ENCODE measurements at regions not wholly inside any gene's neighbourhood (a gene's known extent, or its start where the extent isn't known, plus 50 kb on each side); places are given as distances from the start of the nearest gene placed in this dataset.

- Histone ChIP-seq H3K36me3 (ENCODE audit: control insufficient read depth, insufficient read depth, low read length) (no peaks in the 10 kb centered on the region), H3K4me1 (ENCODE audit: control insufficient read depth, insufficient read depth, low read length) (no peaks in the 10 kb centered on the region), H3K27ac (ENCODE audit: low read length) (no peak overlapping the region), H3K4me3 (ENCODE audit: low read depth in 2 of 2, low read length in 2 of 2) (no peak overlapping the region), H3K9me3 (ENCODE audit: control insufficient read depth, insufficient read depth, low read depth, low read length) (no peaks in the 10 kb centered on the region), H3K27me3 (ENCODE audit: control insufficient read depth, insufficient read depth, low read length) (no peaks in the 10 kb centered on the region)
- BruUV-seq (replicated peaks), result no TSS peak
- ATAC-seq (no peak), DNase-seq (ENCODE audit: low read depth, low spot score) (no peak)
- ChIA-PET POLR2A (no interaction called here), CTCF (no interaction called here)
- intact Hi-C loops (cut with micrococcal nuclease; ENCODE audit: unreplicated experiment) (no loop called here), in situ Hi-C loops (cut with HindIII; ENCODE audit: low pct_unique_long_range_greater_than_20kb, low sequenced_read_pairs) (no loop called here)
- TF ChIP-seq POLR2AphosphoS5 (IDR thresholded peaks at IDR 0.05; ENCODE audit: low read depth, low read length), result no peak
- no peak for TF ChIP-seq TCF7L2 (IDR thresholded peaks at IDR 0.05; ENCODE audit: low read depth, low read length)
- TF ChIP-seq SIN3A (IDR thresholded peaks at IDR 0.05; ENCODE audit: borderline replicate concordance, insufficient read depth, low read depth, low read length), result no peak
Observed at GRCh38 chr11:115558635-115559034, 54.4 kb upstream of the CADM1 start.

GRCh38 chr11:115557681-115558080, 53.5 kb upstream of the CADM1 start:
- H3K27ac ChIP-seq (ENCODE audit: low read length), result no peak overlapping the region
- TF ChIP-seq CTCF (IDR thresholded peaks at IDR 0.05) (no peak), SIN3A (IDR thresholded peaks at IDR 0.05; ENCODE audit: borderline replicate concordance, insufficient read depth, low read depth, low read length) (no peak), POLR2AphosphoS5 (IDR thresholded peaks at IDR 0.05; ENCODE audit: low read depth, low read length) (no peak), REST (IDR thresholded peaks at IDR 0.05; ENCODE audit: insufficient read depth in 1 of 2, low read depth in 2 of 2, low read length in 1 of 2) (no peak), TCF7L2 (IDR thresholded peaks at IDR 0.05; ENCODE audit: low read depth, low read length) (no peak)
- in situ Hi-C loops (cut with HindIII; ENCODE audit: low pct_unique_long_range_greater_than_20kb, low sequenced_read_pairs) (no loop called here), intact Hi-C loops (cut with micrococcal nuclease; ENCODE audit: unreplicated experiment) (no loop called here)
- CTCF ChIA-PET, result no interaction called here
- ATAC-seq, result no peak
- DNase-seq (ENCODE audit: low read depth, low spot score), result no peak
- no peak overlapping the region for H3K4me3 ChIP-seq (ENCODE audit: low read depth in 2 of 2, low read length in 2 of 2)
- no TSS peak for BruUV-seq (replicated peaks)
- no peaks in the 10 kb centered on the region for H3K36me3 ChIP-seq (ENCODE audit: control insufficient read depth, insufficient read depth, low read length)
- no peaks in the 10 kb centered on the region for H3K9me3 ChIP-seq (ENCODE audit: control insufficient read depth, insufficient read depth, low read depth, low read length)
- POLR2A ChIA-PET, result no interaction called here
- H3K4me1 ChIP-seq (ENCODE audit: control insufficient read depth, insufficient read depth, low read length), result no peaks in the 10 kb centered on the region
- H3K27me3 ChIP-seq (ENCODE audit: control insufficient read depth, insufficient read depth, low read length), result no peaks in the 10 kb centered on the region

GRCh38 chr11:115556984-115557383, 52.8 kb upstream of the CADM1 start:
- Histone ChIP-seq H3K27ac (ENCODE audit: low read length) (no peak overlapping the region), H3K27me3 (ENCODE audit: control insufficient read depth, insufficient read depth, low read length) (no peaks in the 10 kb centered on the region), H3K4me1 (ENCODE audit: control insufficient read depth, insufficient read depth, low read length) (no peaks in the 10 kb centered on the region), H3K36me3 (ENCODE audit: control insufficient read depth, insufficient read depth, low read length) (no peaks in the 10 kb centered on the region), H3K9me3 (ENCODE audit: control insufficient read depth, insufficient read depth, low read depth, low read length) (no peaks in the 10 kb centered on the region), H3K4me3 (ENCODE audit: low read depth in 2 of 2, low read length in 2 of 2) (no peak overlapping the region)
- no peak for DNase-seq (ENCODE audit: low read depth, low spot score)
- no peak for ATAC-seq
- no TSS peak for BruUV-seq (replicated peaks)
- ChIA-PET CTCF (no interaction called here), POLR2A (no interaction called here)
- TF ChIP-seq POLR2AphosphoS5 (IDR thresholded peaks at IDR 0.05; ENCODE audit: low read depth, low read length) (no peak), TCF7L2 (IDR thresholded peaks at IDR 0.05; ENCODE audit: low read depth, low read length) (no peak), REST (IDR thresholded peaks at IDR 0.05; ENCODE audit: insufficient read depth in 1 of 2, low read depth in 2 of 2, low read length in 1 of 2) (no peak), SIN3A (IDR thresholded peaks at IDR 0.05; ENCODE audit: borderline replicate concordance, insufficient read depth, low read depth, low read length) (no peak), CTCF (IDR thresholded peaks at IDR 0.05) (no peak)
- intact Hi-C loops (cut with micrococcal nuclease; ENCODE audit: unreplicated experiment) (no loop called here), in situ Hi-C loops (cut with HindIII; ENCODE audit: low pct_unique_long_range_greater_than_20kb, low sequenced_read_pairs) (no loop called here)
